HUES6 (cell line): ENCODE measurements at regions not wholly inside any gene's neighbourhood (a gene's known extent, or its start where the extent isn't known, plus 50 kb on each side); places are given as distances from the start of the nearest gene placed in this dataset.

Experiments
- H3K27ac ChIP-seq: 2 replicates; pipeline ENCODE4 v1.7.0; 2013; ENCODE audit warnings: low read depth, mild to moderate bottlenecking, low read length, inconsistent platforms
- H3K27me3 ChIP-seq: 2 replicates; pipeline ENCODE4 v1.6.1; 2013; ENCODE audit warnings: low read length; ENCODE audit not compliant: control insufficient read depth, insufficient read depth
- H3K36me3 ChIP-seq: 2 replicates; pipeline ENCODE4 v1.6.1; 2013; ENCODE audit warnings: low read length; ENCODE audit not compliant: control insufficient read depth, insufficient read depth
- H3K4me1 ChIP-seq: 2 replicates; pipeline ENCODE4 v1.6.1; 2013; ENCODE audit warnings: low read length; ENCODE audit not compliant: control insufficient read depth, insufficient read depth
- H3K4me3 ChIP-seq: 2 replicates; pipeline ENCODE4 v1.5.1; 2013; ENCODE audit warnings: low read depth, low read length
- H3K9ac ChIP-seq: one replicate; pipeline ENCODE4 v1.6.1; 2013; ENCODE audit warnings: mild to moderate bottlenecking, low read length
- H3K9me3 ChIP-seq: 2 replicates; pipeline ENCODE4 v1.6.1; 2013; ENCODE audit warnings: low read depth, low read length; ENCODE audit not compliant: control insufficient read depth, insufficient read depth

- H3K4me3 ChIP-seq: no peak overlapping the region
- peaks cover 16% of the 10 kb centered on the region for H3K9me3 ChIP-seq
- no peaks in the 10 kb centered on the region for H3K4me1 ChIP-seq
- H3K36me3 ChIP-seq: no peaks in the 10 kb centered on the region
- H3K27ac ChIP-seq: no peak overlapping the region
- no peak overlapping the region for H3K9ac ChIP-seq
- H3K27me3 ChIP-seq: no peaks in the 10 kb centered on the region
Observed at GRCh38 chr18:78612318-78612717, 367.3 kb upstream of the SALL3 start.

GRCh38 chr18:78612801-78613200 lies 366.8 kb upstream of the SALL3 start:
- Histone ChIP-seq H3K27ac (no peak overlapping the region), H3K36me3 (no peaks in the 10 kb centered on the region), H3K9ac (no peak overlapping the region), H3K4me1 (no peaks in the 10 kb centered on the region), H3K9me3 (peaks cover 17% of the 10 kb centered on the region), H3K4me3 (no peak overlapping the region), H3K27me3 (no peaks in the 10 kb centered on the region)

GRCh38 chr18:78618726-78619125 lies 360.9 kb upstream of the SALL3 start:
- Histone ChIP-seq H3K9me3 (peaks cover 21% of the 10 kb centered on the region), H3K4me1 (no peaks in the 10 kb centered on the region), H3K27me3 (no peaks in the 10 kb centered on the region; the same call in 1 of the 2 replicates), H3K36me3 (no peaks in the 10 kb centered on the region), H3K4me3 (no peak overlapping the region), H3K9ac (no peak overlapping the region), H3K27ac (no peak overlapping the region)

- Histone ChIP-seq H3K9ac (no peak overlapping the region), H3K27me3 (no peaks in the 10 kb centered on the region; the same call in 1 of the 2 replicates), H3K27ac (no peak overlapping the region)
Observed at GRCh38 chr18:78619854-78620253, 359.8 kb upstream of the SALL3 start.

GRCh38 chr18:78620326-78620725 lies 359.3 kb upstream of the SALL3 start:
- Histone ChIP-seq H3K4me1 (peaks cover 11% of the 10 kb centered on the region; the same call in 1 of the 2 replicates), H3K9ac (no peak overlapping the region), H3K4me3 (no peak overlapping the region), H3K27me3 (no peaks in the 10 kb centered on the region; the same call in 1 of the 2 replicates), H3K36me3 (no peaks in the 10 kb centered on the region), H3K27ac (no peak overlapping the region), H3K9me3 (peaks cover 21% of the 10 kb centered on the region)

More at GRCh38 chr18:78619854-78620253, 359.8 kb upstream of the SALL3 start:
- H3K9me3 ChIP-seq: peaks cover 21% of the 10 kb centered on the region
- H3K4me3 ChIP-seq: no peak overlapping the region
- H3K4me1 ChIP-seq: peaks cover 8% of the 10 kb centered on the region; the same call in 1 of the 2 replicates
- H3K36me3 ChIP-seq: no peaks in the 10 kb centered on the region

GRCh38 chr18:78621141-78621755 lies 358.4 kb upstream of the SALL3 start:
- Histone ChIP-seq H3K27ac (no peak overlapping the region), H3K36me3 (no peaks in the 10 kb centered on the region), H3K9me3 (peaks cover 16% of the 10 kb centered on the region), H3K9ac (no peak overlapping the region), H3K4me1 (peaks cover 11% of the 10 kb centered on the region; the same call in 1 of the 2 replicates), H3K4me3 (no peak overlapping the region), H3K27me3 (no peaks in the 10 kb centered on the region; the same call in 1 of the 2 replicates)

GRCh38 chr18:78622251-78622906 lies 357.2 kb upstream of the SALL3 start:
- Histone ChIP-seq H3K27me3 (no peaks in the 10 kb centered on the region; the same call in 1 of the 2 replicates), H3K9ac (no peak overlapping the region), H3K4me3 (no peak overlapping the region), H3K4me1 (peaks cover 11% of the 10 kb centered on the region; the same call in 1 of the 2 replicates), H3K9me3 (peaks cover 5% of the 10 kb centered on the region; the same call in 1 of the 2 replicates), H3K27ac (no peak overlapping the region), H3K36me3 (no peaks in the 10 kb centered on the region)

GRCh38 chr18:78622907-78623541 lies 356.6 kb upstream of the SALL3 start:
- Histone ChIP-seq H3K27me3 (no peaks in the 10 kb centered on the region; the same call in 1 of the 2 replicates), H3K4me3 (no peak overlapping the region), H3K27ac (no peak overlapping the region), H3K4me1 (peaks cover 11% of the 10 kb centered on the region; the same call in 1 of the 2 replicates), H3K9ac (no peak overlapping the region), H3K36me3 (no peaks in the 10 kb centered on the region), H3K9me3 (0 out of 2 replicates have a peak, but pooled peaks cover 4% of the 10 kb centered on the region)

GRCh38 chr18:78624646-78625279 lies 354.9 kb upstream of the SALL3 start:
- Histone ChIP-seq H3K4me3 (no peak overlapping the region), H3K4me1 (peaks cover 11% of the 10 kb centered on the region; the same call in 1 of the 2 replicates), H3K9ac (no peak overlapping the region), H3K27me3 (no peaks in the 10 kb centered on the region), H3K27ac (no peak overlapping the region), H3K36me3 (no peaks in the 10 kb centered on the region), H3K9me3 (peaks cover 12% of the 10 kb centered on the region)

- Histone ChIP-seq H3K36me3 (no peaks in the 10 kb centered on the region), H3K27me3 (no peaks in the 10 kb centered on the region), H3K9me3 (peaks cover 18% of the 10 kb centered on the region), H3K4me1 (peaks cover 11% of the 10 kb centered on the region; the same call in 1 of the 2 replicates), H3K9ac (no peak overlapping the region), H3K4me3 (no peak overlapping the region), H3K27ac (no peak overlapping the region)
Observed at GRCh38 chr18:78625847-78626246, 353.8 kb upstream of the SALL3 start.
